ENCODE measurements at regions not wholly inside any gene's neighbourhood (a gene's known extent, or its start where the extent isn't known, plus 50 kb on each side); places are given as distances from the start of the nearest gene placed in this dataset.

DNA sequence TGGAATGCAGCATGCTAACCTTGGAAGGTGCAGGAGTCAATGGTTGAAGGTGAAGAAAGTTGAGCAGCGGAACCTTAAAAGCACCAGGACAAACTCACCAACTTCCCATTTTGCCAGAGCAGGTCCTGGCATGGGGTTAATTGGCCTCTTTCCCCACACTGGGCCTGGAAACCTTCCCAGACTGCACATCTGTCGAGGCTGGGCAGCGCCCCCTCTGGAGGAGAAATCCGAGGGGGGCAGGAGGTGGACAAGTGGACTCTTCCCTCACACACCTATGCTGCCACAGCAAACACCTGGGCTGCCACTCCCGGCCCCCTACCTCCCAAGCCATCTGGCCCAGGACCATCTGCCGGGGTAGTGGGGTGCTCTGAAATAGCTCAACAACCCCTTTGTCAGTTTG is 232.4 kb downstream of the CBLN1 start:
- Mint-ChIP-seq H3K36me3 (ENCODE audit: unreplicated experiment) (no peaks in the 10 kb centered on the region), H3K27ac (ENCODE audit: unreplicated experiment) (no peak overlapping the region)
- no peak for DNase-seq

DNA sequence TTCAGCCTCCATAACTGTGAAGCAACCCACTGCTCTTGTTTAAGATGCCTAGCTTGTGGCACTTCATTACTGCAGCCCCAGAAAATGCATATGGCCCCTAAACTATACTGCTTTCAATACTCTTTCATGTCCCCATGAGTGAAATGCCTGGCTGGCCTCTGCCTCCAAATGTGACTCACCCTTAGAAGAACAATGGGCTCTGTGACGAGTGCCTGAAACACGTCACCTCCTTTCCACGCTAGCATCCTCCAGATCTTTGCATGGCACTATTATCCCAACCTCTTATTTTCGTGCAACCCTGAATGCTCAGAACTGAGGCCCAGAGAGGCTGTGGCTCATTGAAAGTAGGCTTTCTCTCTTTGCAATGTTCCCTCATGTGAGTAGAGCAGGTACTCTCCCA is 233.1 kb downstream of the CBLN1 start:
- no peak for TF ChIP-seq CTCF (IDR thresholded peaks at IDR 0.05; ENCODE audit: partially characterized antibody, unreplicated experiment)
- H3K27me3 Mint-ChIP-seq (ENCODE audit: unreplicated experiment): no peaks in the 10 kb centered on the region
- no peak overlapping the region for H3K4me3 Mint-ChIP-seq (ENCODE audit: unreplicated experiment)
- no peak for DNase-seq
- no peak overlapping the region for H3K27ac Mint-ChIP-seq (ENCODE audit: unreplicated experiment)
- H3K4me1 Mint-ChIP-seq (ENCODE audit: low read depth, unreplicated experiment): no peaks in the 10 kb centered on the region
- no peaks in the 10 kb centered on the region for H3K9me3 Mint-ChIP-seq (ENCODE audit: unreplicated experiment)
- no peaks in the 10 kb centered on the region for H3K36me3 Mint-ChIP-seq (ENCODE audit: unreplicated experiment)

More for the DNA sequence above, 232.4 kb downstream of the CBLN1 start:
- Mint-ChIP-seq H3K9me3 (ENCODE audit: unreplicated experiment) (no peaks in the 10 kb centered on the region), H3K4me3 (ENCODE audit: unreplicated experiment) (no peak overlapping the region), H3K4me1 (ENCODE audit: low read depth, unreplicated experiment) (no peaks in the 10 kb centered on the region), H3K27me3 (ENCODE audit: unreplicated experiment) (no peaks in the 10 kb centered on the region)
- no peak for TF ChIP-seq CTCF (IDR thresholded peaks at IDR 0.05; ENCODE audit: partially characterized antibody, unreplicated experiment)

DNA sequence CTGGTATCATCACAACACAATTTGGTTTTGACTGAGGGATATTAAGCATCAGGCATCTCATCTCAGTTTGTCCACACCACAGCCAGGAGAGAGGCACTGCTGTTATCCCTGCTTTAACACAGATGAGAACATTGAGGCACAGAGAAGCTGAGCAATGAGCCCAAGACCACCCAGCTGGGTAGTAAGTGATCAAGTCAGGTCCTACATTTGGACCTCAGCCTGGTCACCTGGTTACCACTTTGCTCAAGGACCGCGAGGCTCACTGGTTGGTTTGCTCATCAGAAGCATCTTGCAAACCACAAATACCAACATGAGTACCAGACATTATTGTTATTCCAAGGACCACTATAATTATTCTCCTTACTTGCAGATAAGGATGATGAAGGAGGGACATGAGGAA is 245.5 kb downstream of the CBLN1 start:
- Mint-ChIP-seq H3K4me3 (ENCODE audit: unreplicated experiment) (no peak overlapping the region), H3K9me3 (ENCODE audit: unreplicated experiment) (peaks cover 2% of the 10 kb centered on the region), H3K27me3 (ENCODE audit: unreplicated experiment) (no peaks in the 10 kb centered on the region), H3K27ac (ENCODE audit: unreplicated experiment) (no peak overlapping the region), H3K36me3 (ENCODE audit: unreplicated experiment) (no peaks in the 10 kb centered on the region), H3K4me1 (ENCODE audit: low read depth, unreplicated experiment) (no peaks in the 10 kb centered on the region)
- TF ChIP-seq CTCF (IDR thresholded peaks at IDR 0.05; ENCODE audit: partially characterized antibody, unreplicated experiment): no peak
- no peak for DNase-seq

DNA sequence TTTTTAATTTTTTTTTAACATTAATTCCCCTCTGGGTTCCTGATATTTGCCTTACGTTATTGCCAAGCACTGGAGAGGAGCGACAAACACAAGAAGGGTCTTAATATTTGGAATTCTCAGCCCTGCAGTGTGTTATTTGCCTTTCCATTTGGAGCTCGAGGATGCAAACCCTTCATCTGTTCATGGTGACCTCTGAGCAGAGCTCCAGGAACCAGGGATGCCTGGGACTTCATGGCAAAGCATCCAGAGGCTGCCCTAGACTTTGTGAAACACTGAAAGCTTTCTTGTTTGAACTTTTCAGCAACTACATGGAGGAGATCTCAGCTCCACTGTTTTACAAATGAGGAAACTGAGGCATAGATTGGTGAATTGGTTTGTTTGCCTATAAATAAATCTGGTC is 254.2 kb downstream of the CBLN1 start:
- H3K4me3 Mint-ChIP-seq (ENCODE audit: unreplicated experiment): no peak overlapping the region
- DNase-seq: no peak
- TF ChIP-seq CTCF (IDR thresholded peaks at IDR 0.05; ENCODE audit: partially characterized antibody, unreplicated experiment): no peak
- no peaks in the 10 kb centered on the region for H3K27me3 Mint-ChIP-seq (ENCODE audit: unreplicated experiment)
- no peak overlapping the region for H3K27ac Mint-ChIP-seq (ENCODE audit: unreplicated experiment)
- H3K4me1 Mint-ChIP-seq (ENCODE audit: low read depth, unreplicated experiment): no peaks in the 10 kb centered on the region
- no peaks in the 10 kb centered on the region for H3K36me3 Mint-ChIP-seq (ENCODE audit: unreplicated experiment)
- H3K9me3 Mint-ChIP-seq (ENCODE audit: unreplicated experiment): peaks cover 4% of the 10 kb centered on the region

DNA sequence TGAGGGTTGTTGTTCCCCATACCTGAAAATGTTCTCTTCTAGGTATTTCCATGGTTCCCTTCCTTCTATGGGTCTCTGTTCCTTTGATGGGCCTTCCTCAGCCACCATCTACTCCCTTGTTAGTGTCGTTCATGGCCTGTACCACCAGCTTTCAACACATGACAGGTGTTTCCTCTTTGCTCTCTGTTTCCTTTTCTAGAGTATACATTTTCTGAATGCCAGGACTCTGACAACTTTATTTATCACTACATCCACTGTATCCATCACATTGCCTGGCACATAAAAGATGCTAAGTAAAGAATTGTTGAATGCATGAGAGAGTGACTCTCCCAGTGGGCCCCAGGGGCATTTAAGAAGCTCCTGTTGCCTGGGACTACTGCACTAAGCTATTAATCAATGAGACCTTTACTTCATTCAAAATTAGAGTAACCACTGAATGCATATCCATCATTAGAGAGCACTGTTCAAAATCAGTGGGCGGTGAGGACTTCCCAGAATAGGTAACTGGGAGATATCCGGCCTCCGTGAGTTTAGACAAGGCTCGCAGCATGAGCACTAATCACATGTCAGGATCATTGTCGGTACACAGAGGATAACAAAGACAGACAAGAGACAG is 255.0 kb downstream of the CBLN1 start:
- Mint-ChIP-seq H3K27me3 (ENCODE audit: unreplicated experiment) (no peaks in the 10 kb centered on the region), H3K4me3 (ENCODE audit: unreplicated experiment) (no peak overlapping the region), H3K4me1 (ENCODE audit: low read depth, unreplicated experiment) (no peaks in the 10 kb centered on the region), H3K27ac (ENCODE audit: unreplicated experiment) (no peak overlapping the region), H3K9me3 (ENCODE audit: unreplicated experiment) (peaks cover 4% of the 10 kb centered on the region), H3K36me3 (ENCODE audit: unreplicated experiment) (no peaks in the 10 kb centered on the region)
- TF ChIP-seq CTCF (IDR thresholded peaks at IDR 0.05; ENCODE audit: partially characterized antibody, unreplicated experiment): no peak
- no peak for DNase-seq

Measured in glutamatergic neuron (in vitro differentiated cells).